Transverse colon (tissue), 4 donors: ENCODE measurements at regions not wholly inside any gene's neighbourhood (a gene's known extent, or its start where the extent isn't known, plus 50 kb on each side); places are given as distances from the start of the nearest gene placed in this dataset.

Experiments used
- DNase-seq: peaks from one replicate; pipeline ENCODE4 v3.0.0-alpha.2; 2019
- H3K27ac ChIP-seq, 4 donors: fragments of 200-600 bp; sonication (generic); 2 replicates each; pipeline ENCODE4 v1.5.1; 2016 to 2018; ENCODE audit warnings: inconsistent platforms in 4 of 4
- H3K27me3 ChIP-seq: fragments of 200-600 bp; sonication (generic); 2 replicates; pipeline ENCODE4 v1.5.1; 2017; ENCODE audit warnings: inconsistent platforms
- H3K36me3 ChIP-seq, 4 donors: fragments of 200-600 bp; sonication (generic); 2 replicates each; pipeline ENCODE4 v1.5.1; 2017 to 2019; ENCODE audit warnings: inconsistent platforms in 4 of 4
- H3K4me1 ChIP-seq, 4 donors: fragments of 200-600 bp; sonication (generic); 2 replicates each; pipeline ENCODE4 v1.5.1; 2017 to 2020; ENCODE audit warnings: inconsistent platforms in 4 of 4
- H3K4me3 ChIP-seq, 4 donors: fragments of 200-600 bp; sonication (generic); 1 replicate in 1 of 4; 2 replicates in 3 of 4; pipeline versions ENCODE4 v1.5.1 to v1.6.1; 2017 to 2019; ENCODE audit warnings: inconsistent platforms in 4 of 4
- H3K9me3 ChIP-seq, 2 donors: fragments of 200-600 bp; sonication (generic); 2 replicates each; pipeline ENCODE4 v1.5.1; 2017 to 2019; ENCODE audit warnings: inconsistent platforms in 2 of 2
- CTCF ChIP-seq, 5 experiments: fragments of 200-600 bp in 3 of 5; fragments of 450-650 bp in 2 of 5; sonication (generic) in 3 of 5; IDR thresholded peaks; 1 replicate in 2 of 5; 2 replicates in 3 of 5; pipeline ENCODE4 v1.5.1; 2016 to 2017; ENCODE audit warnings: antibody characterized with exemption in 5 of 5, inconsistent platforms in 3 of 5, mild to moderate bottlenecking in 2 of 5, moderate library complexity in 1 of 5
- EP300 ChIP-seq: sonication (generic); formaldehyde crosslinking; IDR thresholded peaks from one replicate; pipeline ENCODE4 v1.6.1; 2017; ENCODE audit warnings: antibody characterized with exemption, low read depth
- POLR2A ChIP-seq: fragments of 450-650 bp; IDR thresholded peaks from one replicate; pipeline ENCODE4 v1.6.1; 2016; ENCODE audit warnings: antibody characterized with exemption, mild to moderate bottlenecking, moderate library complexity
- POLR2AphosphoS5 ChIP-seq, 3 donors: sonication (generic); formaldehyde crosslinking; IDR thresholded peaks; one replicate each; pipeline ENCODE4 v1.6.1; 2016; ENCODE audit warnings: antibody characterized with exemption in 3 of 3
- WGBS, 2 donors: methylation state at CpG; one replicate each; pipeline ENCODE4 v1.1.5; 2018; ENCODE audit warnings: low coverage in 1 of 2; 5-methylcytosine and 5-hydroxymethylcytosine counted together
- in situ Hi-C, 4 donors: fragments of 200-750 bp; cut with MboI; loops; one replicate each; pipeline versions ENCODE4 v1.15.0 to v1.15.1; 2017; ENCODE audit warnings: low sequenced_read_pairs in 3 of 4, low pct_ligation_motif_present in 1 of 4, low pct_unique_long_range_greater_than_20kb in 1 of 4
- intact Hi-C: fragments of 100-400 bp; cut with DNase I; formaldehyde crosslinking; loops from one replicate; pipeline ENCODE4 v1.15.1; 2023; ENCODE audit warnings: low total_unique reads

- H3K27ac ChIP-seq, result peak overlapping the region; percentile 2 to 77 (median 71)
- TF ChIP-seq POLR2A (no peak), EP300 (no peak), POLR2AphosphoS5 (IDR thresholded peaks at IDR 0.05) (no peak), CTCF (IDR thresholded peaks at IDR 0.05) (no peak)
- H3K27me3 ChIP-seq, result no peaks in the 10 kb centered on the region
- in situ Hi-C loops (loop anchor here in 2 of 4 donors (10.0 to 25.0 kb wide), 2 partner anchors 106 to 1018 kb away; partner anchors contain the start of gene OXCT1 (in 2 of the 2)), intact Hi-C loops (no loop called here)
- DNase-seq, result no peak
- 38 to 56% methylated on average over 1 of the region's 1 CpG for WGBS, 2 donors
- no peak overlapping the region for H3K4me3 ChIP-seq
- no peaks in the 10 kb centered on the region for H3K9me3 ChIP-seq
- H3K4me1 ChIP-seq, result peaks cover 14 to 70% (median 32%) of the 10 kb centered on the region in 4 donors
- H3K36me3 ChIP-seq, result no peaks in the 10 kb centered on the region
These were observed 68.9 kb upstream of the SELENOP start for GRCh38 chr5:42880496-42881150.

GRCh38 chr5:42879291-42879690 is 67.6 kb upstream of the SELENOP start:
- peak; percentile 60 for DNase-seq
- WGBS, 2 donors, result 51% methylated on average over 2 of the region's 2 CpGs; no CpG with 5 or more reads in 1 of the 2 donors
- Histone ChIP-seq H3K4me3 (no peak overlapping the region), H3K4me1 (peaks cover 17 to 83% (median 41%) of the 10 kb centered on the region in 4 donors), H3K27me3 (no peaks in the 10 kb centered on the region), H3K9me3 (no peaks in the 10 kb centered on the region), H3K27ac (peak overlapping the region; percentile 65 to 77 (median 71)), H3K36me3 (no peaks in the 10 kb centered on the region)
- TF ChIP-seq POLR2A (peak; percentile 41), CTCF (IDR thresholded peaks at IDR 0.05) (no peak), EP300 (no peak), POLR2AphosphoS5 (IDR thresholded peaks at IDR 0.05) (peak in 2 of 3 donors; percentile 27 to 78)
- in situ Hi-C loops, result loop anchor here in 2 of 4 donors (25.0 kb wide), 1 partner anchor 1017 kb away; the partner anchor contains the start of gene OXCT1 (in 2 of the 2)
- intact Hi-C loops, result no loop called here

- Histone ChIP-seq H3K4me3 (no peak overlapping the region), H3K4me1 (peaks cover 17 to 84% (median 41%) of the 10 kb centered on the region in 4 donors), H3K36me3 (no peaks in the 10 kb centered on the region), H3K27me3 (no peaks in the 10 kb centered on the region), H3K9me3 (no peaks in the 10 kb centered on the region), H3K27ac (peak overlapping the region; percentile 65 to 77 (median 71))
- WGBS, 2 donors, result 50 to 61% methylated on average over 4 of the region's 4 CpGs
- in situ Hi-C loops (loop anchor here in 2 of 4 donors (25.0 kb wide), 1 partner anchor 1016 kb away; the partner anchor contains the start of gene OXCT1 (in 2 of the 2)), intact Hi-C loops (no loop called here)
- DNase-seq, result no peak
- TF ChIP-seq POLR2AphosphoS5 (IDR thresholded peaks at IDR 0.05) (no peak), EP300 (no peak), POLR2A (no peak), CTCF (IDR thresholded peaks at IDR 0.05) (no peak)
These were observed 66.9 kb upstream of the SELENOP start for GRCh38 chr5:42878550-42878949.

- in situ Hi-C loops (loop anchor here in 2 of 4 donors (25.0 kb wide), 1 partner anchor 1016 kb away; the partner anchor contains the start of gene OXCT1 (in 2 of the 2)), intact Hi-C loops (no loop called here)
- Histone ChIP-seq H3K27me3 (no peaks in the 10 kb centered on the region), H3K4me1 (peaks cover 17 to 84% (median 41%) of the 10 kb centered on the region in 4 donors), H3K36me3 (no peaks in the 10 kb centered on the region), H3K9me3 (no peaks in the 10 kb centered on the region), H3K27ac (peak overlapping the region; percentile 65 to 77 (median 71)), H3K4me3 (no peak overlapping the region)
- no peak for DNase-seq
- TF ChIP-seq POLR2A (no peak), POLR2AphosphoS5 (IDR thresholded peaks at IDR 0.05) (no peak), EP300 (no peak), CTCF (IDR thresholded peaks at IDR 0.05) (no peak)
These were observed 66.3 kb upstream of the SELENOP start for GRCh38 chr5:42878041-42878440.
